ENCODE measurements at regions not wholly inside any gene's neighbourhood (a gene's known extent, or its start where the extent isn't known, plus 50 kb on each side); places are given as distances from the start of the nearest gene placed in this dataset.

GRCh38 chr6:71419217-71420094, 130.8 kb downstream of the OGFRL1 start:
- Histone ChIP-seq H3K36me3 (peaks cover 13 to 24% (median 20%) of the 10 kb centered on the region in 3 donors), H3K4me3 (peak overlapping the region; percentile 75 to 92), H3K27ac (peak overlapping the region; percentile 94 to 97), H3K9me3 (no peaks in the 10 kb centered on the region), H3K27me3 (no peaks in the 10 kb centered on the region), H3K4me1 (peaks cover 0 to 44% (median 10%) of the 10 kb centered on the region in 4 donors)
- TF ChIP-seq, protein P1, sequence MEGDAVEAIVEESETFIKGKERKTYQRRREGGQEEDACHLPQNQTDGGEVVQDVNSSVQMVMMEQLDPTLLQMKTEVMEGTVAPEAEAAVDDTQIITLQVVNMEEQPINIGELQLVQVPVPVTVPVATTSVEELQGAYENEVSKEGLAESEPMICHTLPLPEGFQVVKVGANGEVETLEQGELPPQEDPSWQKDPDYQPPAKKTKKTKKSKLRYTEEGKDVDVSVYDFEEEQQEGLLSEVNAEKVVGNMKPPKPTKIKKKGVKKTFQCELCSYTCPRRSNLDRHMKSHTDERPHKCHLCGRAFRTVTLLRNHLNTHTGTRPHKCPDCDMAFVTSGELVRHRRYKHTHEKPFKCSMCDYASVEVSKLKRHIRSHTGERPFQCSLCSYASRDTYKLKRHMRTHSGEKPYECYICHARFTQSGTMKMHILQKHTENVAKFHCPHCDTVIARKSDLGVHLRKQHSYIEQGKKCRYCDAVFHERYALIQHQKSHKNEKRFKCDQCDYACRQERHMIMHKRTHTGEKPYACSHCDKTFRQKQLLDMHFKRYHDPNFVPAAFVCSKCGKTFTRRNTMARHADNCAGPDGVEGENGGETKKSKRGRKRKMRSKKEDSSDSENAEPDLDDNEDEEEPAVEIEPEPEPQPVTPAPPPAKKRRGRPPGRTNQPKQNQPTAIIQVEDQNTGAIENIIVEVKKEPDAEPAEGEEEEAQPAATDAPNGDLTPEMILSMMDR (IDR thresholded peaks at IDR 0.05): no peak
- intact Hi-C loops (cut with DNase I; ENCODE audit: low total_unique reads): loop anchor here (5.0 kb wide), 2 partner anchors 53 to 78 kb away; no protein-coding TSS in a partner anchor
- peak in 1 of 2 donors; percentile 61 for DNase-seq

- Histone ChIP-seq H3K4me1 (peaks cover 0 to 37% (median 10%) of the 10 kb centered on the region in 4 donors), H3K4me3 (peak overlapping the region; percentile 75 to 92), H3K27me3 (no peaks in the 10 kb centered on the region), H3K9me3 (no peaks in the 10 kb centered on the region), H3K27ac (peak overlapping the region; percentile 94 to 97), H3K36me3 (peaks cover 13 to 20% (median 16%) of the 10 kb centered on the region in 3 donors)
- peak; percentile 37 to 80 for DNase-seq
- intact Hi-C loops (cut with DNase I; ENCODE audit: low total_unique reads): loop anchor here (5.0 kb wide), 1 partner anchor 52 kb away; no protein-coding TSS in a partner anchor
- TF ChIP-seq, protein P1 (IDR thresholded peaks at IDR 0.05): peak; percentile 18 to 42
These were observed 131.6 kb downstream of the OGFRL1 start for GRCh38 chr6:71420095-71420692.

GRCh38 chr6:71420693-71421328, 132.2 kb downstream of the OGFRL1 start:
- Histone ChIP-seq H3K36me3 (peaks cover 8 to 14% (median 9%) of the 10 kb centered on the region in 3 donors), H3K4me1 (peaks cover 0 to 32% (median 10%) of the 10 kb centered on the region in 4 donors), H3K4me3 (peak overlapping the region; percentile 75 to 92), H3K27me3 (no peaks in the 10 kb centered on the region), H3K9me3 (no peaks in the 10 kb centered on the region), H3K27ac (peak overlapping the region; percentile 94 to 97)
- TF ChIP-seq, protein P1 (IDR thresholded peaks at IDR 0.05): no peak
- intact Hi-C loops (cut with DNase I; ENCODE audit: low total_unique reads): loop anchor here (5.0 kb wide), 1 partner anchor 51 kb away; no protein-coding TSS in a partner anchor
- peak; percentile 96 to 98 for DNase-seq

- no peaks in the 10 kb centered on the region for H3K9me3 ChIP-seq
- peaks cover 0 to 27% (median 10%) of the 10 kb centered on the region in 4 donors for H3K4me1 ChIP-seq
- DNase-seq: no peak
- H3K27ac ChIP-seq: peak overlapping the region; percentile 94 to 97
- H3K27me3 ChIP-seq: no peaks in the 10 kb centered on the region
- peaks cover under 1 to 6% (median 5%) of the 10 kb centered on the region in 3 donors for H3K36me3 ChIP-seq
- intact Hi-C loops (cut with DNase I; ENCODE audit: low total_unique reads): loop anchor here (5.0 kb wide), 1 partner anchor 51 kb away; no protein-coding TSS in a partner anchor
- no peak overlapping the region for H3K4me3 ChIP-seq
- TF ChIP-seq, protein P1 (IDR thresholded peaks at IDR 0.05): no peak
These were observed 133.0 kb downstream of the OGFRL1 start for GRCh38 chr6:71421611-71422010.

DNA sequence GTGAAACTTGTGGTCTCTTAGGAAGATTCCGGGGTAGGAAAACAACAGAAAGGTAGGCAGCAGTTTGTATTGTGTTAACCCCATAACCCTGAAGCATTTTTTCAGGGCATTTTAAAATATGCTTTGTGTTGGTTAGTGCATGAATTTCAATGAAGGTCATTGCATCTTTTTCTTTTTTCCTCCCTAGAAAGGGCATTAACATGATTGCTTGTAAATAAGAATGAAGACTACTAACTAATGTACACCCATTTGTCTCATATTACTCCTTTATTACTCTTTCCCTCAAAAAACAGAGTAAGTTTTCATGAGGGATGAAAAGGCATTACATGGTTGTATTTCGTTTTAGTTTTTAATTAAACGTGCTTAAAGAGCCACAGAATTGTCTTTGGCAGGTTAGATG, 141.4 kb downstream of the OGFRL1 start:
- Histone ChIP-seq H3K36me3 (no peaks in the 10 kb centered on the region), H3K27me3 (no peaks in the 10 kb centered on the region), H3K27ac (no peak overlapping the region), H3K9me3 (no peaks in the 10 kb centered on the region), H3K4me1 (no peaks in the 10 kb centered on the region), H3K4me3 (no peak overlapping the region)
- TF ChIP-seq, protein P1 (IDR thresholded peaks at IDR 0.05): no peak
- DNase-seq: no peak
- intact Hi-C loops (cut with DNase I; ENCODE audit: low total_unique reads): no loop called here

Measured in tibial artery (tissue), 4 donors.